Superior temporal gyrus (tissue), 1 donor: ENCODE measurements at regions not wholly inside any gene's neighbourhood (a gene's known extent, or its start where the extent isn't known, plus 50 kb on each side); places are given as distances from the start of the nearest gene placed in this dataset.
"Not testable (repeated sequence)": the region's sequence is repeated elsewhere in the genome, so short reads cannot be mapped to it uniquely, and the experiment has no call there.

Experiments used
- DNase-seq: peaks from one replicate; pipeline ENCODE4 v3.0.0-alpha.2; 2016; ENCODE audit errors: extremely low spot score

- DNase-seq, result no peak
Measured at GRCh38 chr3:28948685-28949084, 332.2 kb upstream of the RBMS3 start.

DNA sequence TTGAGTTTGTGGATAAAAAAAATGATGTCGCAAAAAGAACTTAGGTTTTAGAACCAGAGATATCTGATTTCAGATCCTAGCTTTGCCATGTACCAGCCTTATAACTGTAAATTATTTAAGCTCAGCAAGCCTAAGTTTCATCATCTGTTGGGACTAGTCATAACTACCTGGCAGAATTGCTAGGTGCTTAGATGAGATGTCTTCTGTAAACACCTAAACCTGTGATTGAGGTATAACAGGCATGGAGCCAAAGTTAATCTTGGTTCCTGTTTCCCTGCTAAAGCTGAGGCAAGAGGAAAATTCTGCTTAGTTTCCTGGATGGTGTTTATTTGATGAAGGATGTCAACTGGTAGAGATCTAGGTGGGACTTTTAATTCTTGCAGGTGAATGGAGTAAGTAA, 331.3 kb upstream of the RBMS3 start:
- no peak for DNase-seq

- no peak for DNase-seq
Measured at GRCh38 chr3:28950614-28951013, 330.3 kb upstream of the RBMS3 start.

DNA sequence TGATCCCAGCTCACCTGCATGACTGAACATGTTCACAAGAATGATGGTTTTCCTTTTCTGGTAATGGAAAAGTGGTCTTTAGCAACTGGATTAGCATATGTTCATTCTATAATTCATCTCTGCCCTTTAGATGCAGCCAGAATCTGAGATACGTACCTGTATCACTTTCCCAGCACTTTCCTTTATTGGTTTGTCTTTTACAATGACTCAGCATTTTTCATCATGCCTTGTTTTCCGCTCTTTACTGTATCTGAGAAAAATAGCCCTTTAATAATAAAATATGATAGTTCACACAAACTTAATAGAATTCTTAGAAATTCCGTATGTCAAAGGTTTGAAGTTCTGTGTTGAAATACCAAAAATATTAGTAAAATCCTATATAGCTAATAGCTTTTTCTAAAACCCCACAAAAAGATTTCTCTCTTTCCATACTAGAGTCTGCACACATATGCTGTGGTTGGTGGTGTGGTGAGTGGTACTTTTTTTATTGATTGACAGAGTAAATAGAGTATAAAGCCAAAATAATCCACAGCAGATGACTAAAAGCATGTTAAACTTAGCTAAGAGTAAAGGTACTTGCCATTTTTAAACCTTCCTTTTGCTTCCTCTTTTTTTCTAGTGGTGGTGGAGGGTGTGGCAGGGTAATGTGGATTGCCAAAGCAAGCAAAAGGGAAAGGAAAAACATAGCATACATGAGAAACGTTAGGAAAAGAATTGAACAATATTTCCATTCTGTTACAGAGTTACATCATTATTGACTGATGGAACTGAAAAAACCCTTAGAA, 328.9 kb upstream of the RBMS3 start:
- DNase-seq, result no peak

GRCh38 chr3:28958656-28959055, 322.2 kb upstream of the RBMS3 start:
- no peak for DNase-seq

- DNase-seq, result no peak
Measured at GRCh38 chr3:28971156-28971555, 309.7 kb upstream of the RBMS3 start.

GRCh38 chr3:28972921-28973320, 307.9 kb upstream of the RBMS3 start:
- no peak for DNase-seq

DNA sequence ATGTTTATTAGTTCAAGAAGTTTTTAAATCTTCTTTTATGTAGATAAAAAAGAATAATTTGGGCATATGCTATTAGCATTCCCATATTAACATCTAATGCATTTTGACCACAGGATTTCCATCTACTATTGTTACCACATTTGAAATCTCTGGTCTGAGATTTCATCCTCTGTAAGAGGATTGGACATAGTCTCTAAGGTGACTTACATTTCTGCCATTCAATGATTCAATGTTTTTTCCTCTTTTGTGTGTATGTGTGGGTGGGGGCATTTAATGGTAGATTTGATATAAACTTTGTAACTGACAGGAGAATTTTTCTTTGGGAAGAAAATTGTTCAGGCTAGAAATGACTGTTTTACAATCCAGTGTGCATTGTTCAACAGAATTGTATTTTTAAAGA, 307.3 kb upstream of the RBMS3 start:
- no peak for DNase-seq

DNA sequence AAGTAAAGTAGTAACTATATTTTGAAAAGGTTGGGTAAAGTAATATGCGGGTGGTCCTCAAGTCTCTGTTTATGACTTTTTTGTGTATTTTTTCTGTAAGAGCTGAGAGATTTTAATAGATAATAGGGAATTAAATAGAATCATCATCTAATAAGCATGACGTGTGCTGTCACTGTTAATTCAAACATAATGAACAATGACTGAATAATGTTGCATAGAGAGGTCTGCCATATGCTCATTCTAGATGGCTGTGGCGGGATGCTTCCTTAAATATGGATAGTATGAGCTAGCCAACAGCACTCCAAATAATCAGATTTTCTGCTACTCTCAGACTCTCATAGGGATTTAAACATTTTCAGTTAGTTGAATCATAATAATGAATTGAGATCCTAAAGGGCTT, 302.8 kb upstream of the RBMS3 start:
- no peak for DNase-seq

- DNase-seq, result no peak
Measured at GRCh38 chr3:28980131-28980530, 300.7 kb upstream of the RBMS3 start.

DNA sequence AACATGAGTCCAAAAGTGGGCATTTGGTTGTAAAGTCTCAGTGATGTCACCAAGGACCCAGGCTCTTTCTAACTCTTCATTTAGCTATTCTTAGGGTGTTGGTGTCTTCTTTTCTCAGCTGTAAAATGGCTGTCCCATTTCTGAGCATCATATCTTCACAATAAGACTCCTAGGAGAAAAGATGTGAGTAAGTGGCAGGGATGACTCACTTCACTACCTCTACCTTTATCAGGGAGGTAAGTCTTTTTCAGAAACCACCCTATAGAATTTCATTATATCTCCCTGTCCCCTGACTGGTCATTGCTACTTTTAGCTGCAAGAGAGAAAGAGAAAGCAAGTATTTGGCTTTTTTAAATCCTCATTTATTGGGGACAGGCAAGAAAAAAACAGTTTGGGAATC, 300.2 kb upstream of the RBMS3 start:
- no peak for DNase-seq

DNA sequence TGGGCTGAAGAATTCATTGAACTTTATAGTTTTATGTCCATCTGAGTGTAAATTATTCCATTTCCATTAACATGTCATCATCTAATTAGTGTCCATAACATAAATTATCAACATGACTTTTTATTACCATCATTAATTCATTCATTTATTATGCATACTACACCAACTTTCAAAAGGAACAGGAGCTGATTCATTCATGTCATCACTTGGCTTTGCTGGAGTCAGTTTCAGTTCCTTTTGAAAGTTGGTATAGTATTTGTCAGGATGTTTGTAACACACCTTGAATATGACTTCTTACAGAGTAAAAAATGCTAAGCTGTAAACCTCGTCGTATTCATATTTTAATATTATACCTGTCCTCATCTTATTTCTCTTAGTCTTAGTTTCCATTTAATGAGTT, 298.0 kb upstream of the RBMS3 start:
- no peak for DNase-seq

- no peak for DNase-seq
Measured at GRCh38 chr3:28986922-28987321, 293.9 kb upstream of the RBMS3 start.

- no peak for DNase-seq
Measured at GRCh38 chr3:28989646-28990089, 291.2 kb upstream of the RBMS3 start.

- DNase-seq, result no peak
Measured at GRCh38 chr3:28994161-28994905, 286.5 kb upstream of the RBMS3 start.

DNA sequence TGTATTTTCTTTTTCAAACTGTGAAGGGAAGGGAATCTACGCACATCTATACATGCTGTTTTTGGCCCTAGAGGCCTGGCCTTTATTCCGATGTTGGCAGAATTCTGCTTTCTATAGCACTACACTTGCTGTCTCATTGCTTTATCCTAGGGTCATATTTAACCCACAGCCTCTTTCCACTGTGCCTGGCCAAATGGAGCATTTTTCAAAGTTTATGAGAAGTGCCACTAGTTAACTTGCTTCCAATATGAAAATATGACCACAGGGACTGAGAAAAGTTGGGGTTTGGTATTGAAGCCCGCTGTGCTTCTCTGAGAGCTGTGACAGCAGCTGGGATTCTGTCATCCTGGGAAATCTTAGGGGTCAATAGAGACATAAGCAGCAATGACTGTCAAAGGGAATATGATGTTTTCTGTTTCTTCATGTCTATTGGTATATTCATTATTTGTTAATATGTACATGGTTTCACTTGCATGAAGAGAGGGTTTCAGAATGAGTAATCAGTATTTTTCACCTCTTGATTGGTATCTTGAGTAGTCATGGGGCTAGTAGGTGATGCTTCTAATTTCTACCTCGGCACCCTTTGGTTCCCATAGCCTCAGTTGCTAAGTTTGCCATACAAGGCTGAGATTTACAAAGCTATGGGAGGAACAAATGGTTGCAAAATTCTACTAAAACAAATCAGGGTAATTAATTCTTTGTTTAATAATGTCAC, 275.8 kb upstream of the RBMS3 start:
- no peak for DNase-seq

GRCh38 chr3:29005862-29006261, 275.0 kb upstream of the RBMS3 start:
- no peak for DNase-seq

DNA sequence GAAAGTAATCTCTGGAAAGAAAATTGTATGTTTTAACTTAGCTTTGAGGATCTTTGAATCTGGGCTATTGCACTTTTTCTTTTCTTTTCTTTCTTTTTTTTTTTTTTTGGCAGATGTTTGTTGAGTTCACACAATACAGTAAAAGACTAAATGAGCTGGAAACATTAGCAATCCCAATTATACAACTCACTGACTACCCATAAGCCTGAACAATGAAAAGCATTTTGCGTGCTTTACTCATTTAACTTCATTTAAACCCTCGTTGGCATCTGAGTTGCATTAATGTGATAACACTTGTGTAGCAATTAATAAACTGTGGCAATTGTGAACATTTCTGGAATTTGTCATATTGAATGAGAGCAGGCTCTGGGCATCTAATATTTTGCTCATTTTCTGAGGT, 269.4 kb upstream of the RBMS3 start:
- DNase-seq, result no peak

- no peak for DNase-seq
Measured at GRCh38 chr3:29011966-29012365, 268.9 kb upstream of the RBMS3 start.

- DNase-seq, result no peak
Measured at GRCh38 chr3:29022976-29023375, 257.9 kb upstream of the RBMS3 start.

DNA sequence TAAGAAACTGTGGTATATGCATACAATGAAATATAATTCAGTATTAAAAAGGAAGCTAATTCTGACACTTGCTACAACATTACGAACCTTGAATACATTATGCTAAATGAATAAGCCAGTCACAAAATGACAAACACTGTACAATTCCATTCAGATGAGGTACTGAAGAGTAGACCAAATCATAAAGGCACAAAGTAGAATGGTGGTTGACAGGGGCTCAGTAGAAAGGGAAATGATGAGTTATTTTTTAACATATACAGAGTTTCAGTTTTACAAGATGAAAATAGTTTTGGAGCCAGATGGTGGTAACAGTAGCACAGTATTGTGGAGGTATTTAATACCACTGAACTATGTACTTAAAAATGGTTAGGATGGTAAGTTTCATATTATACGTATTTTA, 254.6 kb upstream of the RBMS3 start:
- DNase-seq, result no peak

GRCh38 chr3:29026959-29027358, 253.9 kb upstream of the RBMS3 start:
- no peak for DNase-seq

GRCh38 chr3:29031175-29031574, 249.7 kb upstream of the RBMS3 start:
- not testable (repeated sequence) for DNase-seq
